Activated T-helper 1 cell treated with anti-CD3 and anti-CD28 coated beads, Interleukin-12 subunit alpha, Interleukin-12 subunit beta, Interleukin-2, Interleukin-4 antibody, amounts not matched to agents 30 ng/mL and 10 ng/mL and 1 ng/mL, durations not matched to agents 14 hours and 24 hours and 36 hours (primary cell): ENCODE measurements at regions not wholly inside any gene's neighbourhood (a gene's known extent, or its start where the extent isn't known, plus 50 kb on each side); places are given as distances from the start of the nearest gene placed in this dataset.

ENCODE experiments used
- DNase-seq: peaks from one replicate; pipeline ENCODE4 v3.0.0; 2021; ENCODE audit warnings: low spot score
- H3K27ac Mint-ChIP-seq: one replicate; pipeline ENCODE4 v1.8.0; 2021; ENCODE audit warnings: mild to moderate bottlenecking, mixed read lengths
- H3K27me3 Mint-ChIP-seq: one replicate; pipeline ENCODE4 v1.8.0; 2022; ENCODE audit warnings: mild to moderate bottlenecking, moderate library complexity, mixed read lengths; ENCODE audit not compliant: insufficient read depth
- H3K36me3 Mint-ChIP-seq: one replicate; pipeline ENCODE4 v1.8.0; 2021; ENCODE audit warnings: low read depth, mixed read lengths
- H3K4me1 Mint-ChIP-seq: one replicate; pipeline ENCODE4 v1.8.0; 2021; ENCODE audit warnings: low read depth, mixed read lengths
- H3K4me3 Mint-ChIP-seq: one replicate; pipeline ENCODE4 v1.8.0; 2021; ENCODE audit warnings: mild to moderate bottlenecking, moderate library complexity, mixed read lengths
- H3K9me3 Mint-ChIP-seq: one replicate; pipeline ENCODE4 v1.8.0; 2021; ENCODE audit warnings: mixed read lengths
- intact Hi-C: fragments of 100-400 bp; cut with micrococcal nuclease; formaldehyde crosslinking; loops from one replicate; pipeline ENCODE4 v1.15.1; 2024

DNA sequence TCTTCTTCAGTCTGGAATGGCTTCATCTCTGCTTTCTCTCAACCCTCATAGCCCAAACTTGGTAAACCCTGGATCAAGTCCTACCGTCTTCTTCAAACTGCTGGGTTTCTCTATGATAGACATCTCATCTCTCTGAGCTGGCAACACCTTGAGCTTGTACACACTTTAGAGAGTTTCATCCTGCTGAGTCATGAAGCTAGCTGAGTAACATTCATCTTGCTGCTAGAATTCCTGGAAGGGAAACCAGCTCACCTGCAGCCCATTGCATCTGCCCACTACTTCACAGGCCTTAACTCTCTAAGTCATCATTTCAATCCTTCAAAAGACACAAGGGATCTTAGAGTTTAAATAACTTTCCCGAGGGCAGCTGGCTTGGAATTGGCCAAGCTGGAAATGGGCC is 175.5 kb upstream of the RORA start:
- Mint-ChIP-seq H3K36me3 (no peaks in the 10 kb centered on the region), H3K9me3 (no peaks in the 10 kb centered on the region), H3K4me1 (no peaks in the 10 kb centered on the region), H3K27ac (no peak overlapping the region), H3K4me3 (no peak overlapping the region), H3K27me3 (peaks cover 7% of the 10 kb centered on the region)
- no peak for DNase-seq
- intact Hi-C loops, result no loop called here

- H3K4me3 Mint-ChIP-seq, result no peak overlapping the region
- H3K27ac Mint-ChIP-seq, result no peak overlapping the region
- peaks cover 7% of the 10 kb centered on the region for H3K27me3 Mint-ChIP-seq
- no peaks in the 10 kb centered on the region for H3K9me3 Mint-ChIP-seq
- H3K36me3 Mint-ChIP-seq, result no peaks in the 10 kb centered on the region
- H3K4me1 Mint-ChIP-seq, result no peaks in the 10 kb centered on the region
- intact Hi-C loops, result no loop called here
- DNase-seq, result no peak
These were observed 174.8 kb upstream of the RORA start for GRCh38 chr15:61403884-61404283.

DNA sequence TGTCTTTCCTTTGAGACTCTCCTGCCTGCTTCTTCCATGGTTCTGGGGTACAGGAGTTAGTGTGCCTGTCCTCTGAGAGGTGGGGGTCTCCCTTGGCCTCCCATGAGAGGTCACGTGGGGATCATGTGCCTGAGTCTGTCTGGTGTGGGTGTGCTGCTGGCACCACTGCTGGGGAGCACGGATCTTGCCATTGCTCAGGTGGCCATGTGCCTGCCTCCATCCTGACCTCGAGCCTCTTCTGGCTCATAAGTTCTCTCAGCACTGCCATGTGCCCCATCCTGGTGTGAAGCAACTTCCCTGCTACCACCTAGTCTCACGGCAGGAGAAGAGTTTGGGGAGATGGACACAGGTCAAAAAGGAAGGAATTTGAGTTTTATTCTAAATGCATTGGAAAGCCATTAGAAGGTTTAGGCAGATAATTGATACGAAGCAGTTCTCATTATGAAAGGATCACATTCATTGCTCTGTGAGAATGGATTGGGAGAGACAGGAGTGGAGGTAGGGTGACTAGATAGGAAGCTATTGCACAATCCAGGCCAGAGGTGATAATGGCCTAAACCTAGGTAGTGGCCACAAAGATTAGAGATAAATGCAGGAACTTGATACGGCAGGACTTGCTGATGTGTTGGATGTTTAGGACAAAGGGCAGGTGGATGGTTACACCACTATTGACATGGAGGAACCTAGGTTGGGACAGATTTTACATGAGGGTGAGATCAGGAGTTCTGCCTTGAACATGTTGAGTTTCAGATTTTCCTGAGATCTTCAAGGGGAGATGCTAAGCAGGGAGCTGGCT is 173.0 kb upstream of the RORA start:
- Mint-ChIP-seq H3K4me1 (no peaks in the 10 kb centered on the region), H3K4me3 (no peak overlapping the region), H3K27ac (no peak overlapping the region), H3K36me3 (no peaks in the 10 kb centered on the region), H3K27me3 (peaks cover 1% of the 10 kb centered on the region), H3K9me3 (no peaks in the 10 kb centered on the region)
- intact Hi-C loops, result no loop called here
- DNase-seq, result no peak

- H3K27ac Mint-ChIP-seq, result no peak overlapping the region
- intact Hi-C loops, result no loop called here
These were observed 169.2 kb upstream of the RORA start for GRCh38 chr15:61398310-61398709.

GRCh38 chr15:61396235-61396919 is 167.3 kb upstream of the RORA start:
- Mint-ChIP-seq H3K27me3 (no peaks in the 10 kb centered on the region), H3K36me3 (no peaks in the 10 kb centered on the region), H3K4me3 (no peak overlapping the region), H3K27ac (no peak overlapping the region), H3K4me1 (no peaks in the 10 kb centered on the region), H3K9me3 (no peaks in the 10 kb centered on the region)
- no peak for DNase-seq
- intact Hi-C loops, result no loop called here

More at GRCh38 chr15:61398310-61398709, 169.2 kb upstream of the RORA start:
- Mint-ChIP-seq H3K4me1 (no peaks in the 10 kb centered on the region), H3K9me3 (no peaks in the 10 kb centered on the region), H3K4me3 (no peak overlapping the region), H3K36me3 (no peaks in the 10 kb centered on the region), H3K27me3 (no peaks in the 10 kb centered on the region)
- DNase-seq, result no peak

DNA sequence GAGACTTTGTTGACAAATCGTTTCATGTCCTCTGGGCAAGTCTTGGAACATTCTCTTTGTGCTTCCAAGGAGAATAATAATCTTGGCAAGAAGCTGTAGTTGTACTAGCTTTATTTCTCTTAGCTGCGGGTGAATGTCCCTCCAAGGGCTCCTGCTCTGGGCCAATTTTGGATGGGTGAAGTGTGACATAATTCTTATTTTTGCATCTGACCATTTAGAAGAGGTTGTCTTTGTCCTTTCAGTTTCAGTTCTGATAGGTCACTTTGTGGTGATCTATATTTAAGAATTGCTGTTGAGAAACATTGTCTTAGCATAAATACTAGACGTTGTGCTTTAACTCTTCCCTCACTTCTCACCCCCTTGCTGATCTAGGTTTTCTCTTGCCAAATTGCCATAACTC is 164.8 kb upstream of the RORA start:
- no peak for DNase-seq
- no peaks in the 10 kb centered on the region for H3K9me3 Mint-ChIP-seq
- no peaks in the 10 kb centered on the region for H3K36me3 Mint-ChIP-seq
- H3K4me3 Mint-ChIP-seq, result no peak overlapping the region
- no peak overlapping the region for H3K27ac Mint-ChIP-seq
- H3K4me1 Mint-ChIP-seq, result peaks cover 8% of the 10 kb centered on the region
- intact Hi-C loops, result no loop called here
- H3K27me3 Mint-ChIP-seq, result no peaks in the 10 kb centered on the region

GRCh38 chr15:61393524-61393923 is 164.4 kb upstream of the RORA start:
- H3K4me1 Mint-ChIP-seq, result peaks cover 8% of the 10 kb centered on the region
- H3K4me3 Mint-ChIP-seq, result no peak overlapping the region
- no peak for DNase-seq
- no peaks in the 10 kb centered on the region for H3K36me3 Mint-ChIP-seq
- intact Hi-C loops, result no loop called here
- no peaks in the 10 kb centered on the region for H3K9me3 Mint-ChIP-seq
- no peak overlapping the region for H3K27ac Mint-ChIP-seq
- no peaks in the 10 kb centered on the region for H3K27me3 Mint-ChIP-seq

- Mint-ChIP-seq H3K4me3 (no peak overlapping the region), H3K36me3 (no peaks in the 10 kb centered on the region), H3K27me3 (peaks cover 3% of the 10 kb centered on the region)
These were observed 161.0 kb upstream of the RORA start for GRCh38 chr15:61390138-61390537.

DNA sequence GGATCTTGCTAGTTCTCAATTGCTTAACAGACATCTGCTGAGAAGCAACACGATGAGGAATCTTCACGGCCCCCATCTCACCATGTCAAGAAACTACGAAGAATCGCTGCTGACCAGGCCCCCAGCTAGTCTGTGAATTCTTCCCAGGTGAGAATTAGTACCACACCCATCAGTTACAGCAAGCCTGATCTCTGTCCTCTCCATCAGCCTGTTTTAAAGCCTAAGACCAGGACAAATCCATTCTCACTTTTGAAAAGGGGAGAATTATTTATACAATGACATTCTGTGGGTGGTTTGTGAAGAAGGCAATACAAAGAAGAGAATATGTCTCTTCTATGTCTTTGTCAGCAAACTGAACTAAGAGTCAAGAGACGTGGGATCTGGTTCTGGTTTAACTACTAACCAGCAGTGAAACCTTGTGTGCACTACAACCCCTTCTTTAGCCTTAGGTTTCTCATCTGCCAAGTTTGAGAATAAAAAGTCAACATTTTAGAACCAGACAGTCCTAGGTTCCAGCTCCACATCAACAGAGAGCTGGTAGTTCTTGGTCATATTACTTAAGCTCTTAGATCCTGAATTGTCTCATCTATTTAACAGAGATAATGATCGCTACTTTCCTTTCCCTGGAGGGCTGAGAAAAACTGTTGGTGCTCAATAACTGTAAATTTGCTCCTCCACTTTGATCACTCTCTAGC is 160.4 kb upstream of the RORA start:
- peaks cover 3% of the 10 kb centered on the region for H3K27me3 Mint-ChIP-seq
- H3K4me1 Mint-ChIP-seq, result peaks cover 8% of the 10 kb centered on the region
- H3K9me3 Mint-ChIP-seq, result peaks cover 4% of the 10 kb centered on the region
- no peak overlapping the region for H3K4me3 Mint-ChIP-seq
- no peaks in the 10 kb centered on the region for H3K36me3 Mint-ChIP-seq
- no peak overlapping the region for H3K27ac Mint-ChIP-seq
- DNase-seq, result no peak
- intact Hi-C loops, result no loop called here

More at GRCh38 chr15:61390138-61390537, 161.0 kb upstream of the RORA start:
- no peak for DNase-seq
- intact Hi-C loops, result no loop called here
- H3K4me1 Mint-ChIP-seq, result peaks cover 8% of the 10 kb centered on the region
- peaks cover 4% of the 10 kb centered on the region for H3K9me3 Mint-ChIP-seq
- no peak overlapping the region for H3K27ac Mint-ChIP-seq

GRCh38 chr15:61387675-61388074 is 158.6 kb upstream of the RORA start:
- Mint-ChIP-seq H3K27me3 (peaks cover 3% of the 10 kb centered on the region), H3K4me1 (peaks cover 8% of the 10 kb centered on the region), H3K36me3 (no peaks in the 10 kb centered on the region), H3K27ac (no peak overlapping the region), H3K9me3 (peaks cover 4% of the 10 kb centered on the region), H3K4me3 (no peak overlapping the region)
- intact Hi-C loops, result no loop called here
- no peak for DNase-seq

- no peak for DNase-seq
- Mint-ChIP-seq H3K4me1 (no peaks in the 10 kb centered on the region), H3K27ac (no peak overlapping the region), H3K36me3 (no peaks in the 10 kb centered on the region), H3K27me3 (peaks cover 6% of the 10 kb centered on the region), H3K4me3 (no peak overlapping the region), H3K9me3 (peaks cover 4% of the 10 kb centered on the region)
- intact Hi-C loops, result no loop called here
These were observed 154.3 kb upstream of the RORA start for GRCh38 chr15:61383421-61383820.

GRCh38 chr15:61382927-61383326 is 153.8 kb upstream of the RORA start:
- H3K27ac Mint-ChIP-seq, result no peak overlapping the region
- no peaks in the 10 kb centered on the region for H3K4me1 Mint-ChIP-seq
- intact Hi-C loops, result no loop called here
- H3K36me3 Mint-ChIP-seq, result no peaks in the 10 kb centered on the region
- DNase-seq, result no peak
- H3K27me3 Mint-ChIP-seq, result peaks cover 5% of the 10 kb centered on the region
- H3K9me3 Mint-ChIP-seq, result peaks cover 4% of the 10 kb centered on the region
- no peak overlapping the region for H3K4me3 Mint-ChIP-seq

DNA sequence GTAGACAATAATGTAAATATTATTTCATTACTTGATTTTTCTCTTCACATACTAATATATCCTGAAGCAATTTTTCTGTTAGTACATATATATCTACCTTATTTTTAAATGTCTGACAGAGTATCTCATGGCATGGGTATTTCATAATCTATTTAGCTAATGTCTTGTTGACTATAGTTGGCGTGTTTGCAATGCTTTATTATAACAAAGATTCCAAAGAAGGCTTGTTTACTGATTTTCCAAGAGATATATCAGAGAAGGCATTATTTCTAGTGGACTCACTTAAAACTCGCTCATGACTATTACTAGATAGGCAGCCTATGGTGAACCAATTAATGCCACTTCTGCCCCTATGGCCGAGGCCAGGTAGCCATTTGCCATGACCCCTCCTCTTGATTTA is 152.4 kb upstream of the RORA start:
- Mint-ChIP-seq H3K4me3 (no peak overlapping the region), H3K27ac (no peak overlapping the region), H3K4me1 (no peaks in the 10 kb centered on the region), H3K27me3 (peaks cover 5% of the 10 kb centered on the region), H3K36me3 (no peaks in the 10 kb centered on the region), H3K9me3 (no peaks in the 10 kb centered on the region)
- no peak for DNase-seq
- intact Hi-C loops, result no loop called here
